Upper lobe of left lung (tissue), 4 donors: ENCODE measurements at regions not wholly inside any gene's neighbourhood (a gene's known extent, or its start where the extent isn't known, plus 50 kb on each side); places are given as distances from the start of the nearest gene placed in this dataset.
"Not testable (repeated sequence)": the region's sequence is repeated elsewhere in the genome, so short reads cannot be mapped to it uniquely, and the experiment has no call there.

Experiments used
- EP300 ChIP-seq, 4 donors: sonication (generic); formaldehyde crosslinking; IDR thresholded peaks; one replicate each; pipeline ENCODE4 v1.5.1; 2017; ENCODE audit warnings: antibody characterized with exemption in 4 of 4, control low read depth in 2 of 4
- POLR2A ChIP-seq, 4 donors: fragments of 450-650 bp; IDR thresholded peaks; one replicate each; pipeline ENCODE4 v1.5.1; 2016 to 2017; ENCODE audit warnings: antibody characterized with exemption in 4 of 4, mild to moderate bottlenecking in 2 of 4
- POLR2AphosphoS5 ChIP-seq, 2 donors: sonication (generic); formaldehyde crosslinking; IDR thresholded peaks; one replicate each; pipeline ENCODE4 v1.5.1; 2017; ENCODE audit warnings: antibody characterized with exemption in 2 of 2
- TF ChIP-seq, protein P1 (sequence below), 6 experiments: fragments of 450-650 bp in 4 of 6; fragments of 200-600 bp in 2 of 6; sonication (generic) in 2 of 6; IDR thresholded peaks; one replicate each; pipeline ENCODE4 v1.5.1; 2016 to 2019; ENCODE audit warnings: antibody characterized with exemption in 6 of 6

DNA sequence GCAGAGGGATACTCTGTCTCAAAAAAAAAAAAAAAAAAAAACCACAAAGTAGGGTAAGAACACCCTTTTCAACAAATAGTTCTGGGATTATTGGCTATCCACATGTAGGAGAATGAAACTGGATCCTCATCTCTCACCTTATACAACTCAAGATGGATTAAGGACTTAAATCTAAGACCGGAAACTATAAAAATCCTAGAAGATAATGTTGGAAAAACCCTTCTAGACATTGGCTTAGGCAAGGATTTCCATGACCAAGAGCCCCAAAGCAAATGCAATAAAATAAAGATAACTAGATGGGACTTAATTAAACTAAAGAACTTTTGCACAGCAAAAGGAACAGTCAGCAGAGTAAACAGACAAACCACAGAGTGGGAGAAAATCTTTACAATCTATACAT is 119.7 kb upstream of the PAM start:
- TF ChIP-seq, protein P1, sequence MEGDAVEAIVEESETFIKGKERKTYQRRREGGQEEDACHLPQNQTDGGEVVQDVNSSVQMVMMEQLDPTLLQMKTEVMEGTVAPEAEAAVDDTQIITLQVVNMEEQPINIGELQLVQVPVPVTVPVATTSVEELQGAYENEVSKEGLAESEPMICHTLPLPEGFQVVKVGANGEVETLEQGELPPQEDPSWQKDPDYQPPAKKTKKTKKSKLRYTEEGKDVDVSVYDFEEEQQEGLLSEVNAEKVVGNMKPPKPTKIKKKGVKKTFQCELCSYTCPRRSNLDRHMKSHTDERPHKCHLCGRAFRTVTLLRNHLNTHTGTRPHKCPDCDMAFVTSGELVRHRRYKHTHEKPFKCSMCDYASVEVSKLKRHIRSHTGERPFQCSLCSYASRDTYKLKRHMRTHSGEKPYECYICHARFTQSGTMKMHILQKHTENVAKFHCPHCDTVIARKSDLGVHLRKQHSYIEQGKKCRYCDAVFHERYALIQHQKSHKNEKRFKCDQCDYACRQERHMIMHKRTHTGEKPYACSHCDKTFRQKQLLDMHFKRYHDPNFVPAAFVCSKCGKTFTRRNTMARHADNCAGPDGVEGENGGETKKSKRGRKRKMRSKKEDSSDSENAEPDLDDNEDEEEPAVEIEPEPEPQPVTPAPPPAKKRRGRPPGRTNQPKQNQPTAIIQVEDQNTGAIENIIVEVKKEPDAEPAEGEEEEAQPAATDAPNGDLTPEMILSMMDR (IDR thresholded peaks at IDR 0.05) = not testable (repeated sequence)
- TF ChIP-seq POLR2A, POLR2AphosphoS5, EP300 (IDR thresholded peaks at IDR 0.05): not testable (repeated sequence)
